ENCODE measurements at regions not wholly inside any gene's neighbourhood (a gene's known extent, or its start where the extent isn't known, plus 50 kb on each side); places are given as distances from the start of the nearest gene placed in this dataset.

DNA sequence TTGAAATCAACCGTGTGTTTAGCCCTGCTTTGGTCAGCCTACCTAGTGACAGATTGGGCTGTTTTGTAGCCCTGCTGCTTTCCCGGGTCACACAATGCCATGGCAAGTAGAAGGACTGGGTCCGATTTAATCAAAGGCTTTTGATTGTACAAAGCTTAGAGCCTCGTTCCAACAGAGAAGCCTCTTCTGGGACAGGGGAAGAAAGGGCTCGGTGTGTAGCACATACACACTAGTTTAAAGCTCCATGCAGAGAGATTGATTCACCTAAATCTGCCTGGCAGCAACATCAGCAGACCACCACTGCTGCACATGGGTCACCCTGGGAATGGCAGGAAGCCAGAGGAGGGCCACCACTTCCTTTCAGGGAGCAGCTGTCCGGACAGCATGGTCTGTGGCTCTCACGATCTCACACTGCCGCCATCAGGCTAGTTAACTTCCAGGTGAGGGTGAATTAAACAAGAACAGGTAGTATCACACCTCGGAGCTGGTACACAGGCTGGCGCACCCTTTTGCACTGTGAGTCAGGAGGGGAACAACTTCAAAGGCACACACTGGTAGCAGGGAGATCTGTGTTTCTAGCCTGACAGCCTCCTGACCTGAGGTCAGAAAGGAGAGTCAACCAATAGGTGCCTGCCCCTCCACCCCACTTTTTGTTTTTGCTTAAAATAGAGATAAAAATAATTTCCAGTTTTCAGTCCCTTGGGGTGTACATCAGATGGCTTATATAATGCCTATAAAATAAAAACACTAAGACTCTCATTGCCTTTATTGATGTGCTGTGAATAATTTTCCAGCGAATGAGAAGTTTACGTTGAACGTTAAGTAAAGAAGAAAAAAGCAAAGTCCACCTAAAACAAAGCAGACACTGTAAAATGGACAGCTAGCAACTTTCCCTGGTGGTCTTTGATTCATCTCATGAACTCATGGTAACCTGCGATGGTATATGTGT is 108.5 kb downstream of the CDCA7 start:
- no peaks in the 10 kb centered on the region for H4K20me1 ChIP-seq (ENCODE audit: insufficient read depth, low read length)
- peak overlapping the region; percentile 18 to 55 (median 31); a peak in 5 of 6 replicates for H3K4me3 ChIP-seq (replicated peaks in 1 of 3; ENCODE audit: insufficient read depth in 1 of 3, low read depth in 2 of 3, low read length in 3 of 3)
- ChIA-PET CTCF (ENCODE audit: low intra/inter-chr PET ratio, low total read pairs) (no interaction called here), POLR2A (no interaction called here)
- H3K79me2 ChIP-seq (ENCODE audit: insufficient read depth, low read length): no peaks in the 10 kb centered on the region
- H3K27ac ChIP-seq (ENCODE audit: extremely low read length, insufficient read depth, low read length): peak overlapping the region; percentile 32
- FAIRE-seq (peak; percentile 71), ATAC-seq (peak; percentile 90), DNase-seq (ENCODE audit: low spot score) (peak; percentile 77)
- H3K36me3 ChIP-seq (replicated peaks in 1 of 2; ENCODE audit: control insufficient read depth in 1 of 2, insufficient read depth in 2 of 2, low read length in 2 of 2): no peaks in the 10 kb centered on the region
- BruUV-seq (replicated peaks): no TSS peak
- H3K4me1 ChIP-seq (ENCODE audit: insufficient read depth, low read length): peaks cover 30% of the 10 kb centered on the region
- intact Hi-C loops (cut with micrococcal nuclease; ENCODE audit: unreplicated experiment): no loop called here
- peak overlapping the region; percentile 81 for H3K4me2 ChIP-seq (ENCODE audit: low read depth, low read length)
- H3K27me3 ChIP-seq (ENCODE audit: control insufficient read depth in 1 of 2, insufficient read depth in 2 of 2, low read length in 2 of 2): peaks cover 2 to 5% of the 10 kb centered on the region in 2 experiments; a peak in 1 of 5 replicates
- H3K9me3 ChIP-seq (ENCODE audit: low read length): no peaks in the 10 kb centered on the region
- H3K9ac ChIP-seq (ENCODE audit: insufficient read depth, low read depth, low read length): peak overlapping the region; percentile 34
- peak overlapping the region; percentile 37 for H2AFZ ChIP-seq (ENCODE audit: low read length)
- in situ Hi-C loops (cut with HindIII; ENCODE audit: extremely low pct_ligation_motif_present, low pct_unique_long_range_greater_than_20kb): no loop called here
- WGBS (ENCODE audit: low lambda C conversion rate): 16% methylated on average over 11 of the region's 14 CpGs
- TF ChIP-seq NR2F1 (CRISPR knock-in tag; IDR thresholded peaks at IDR 0.05) (peak; percentile 45 to 47; a peak in 2 of 4 replicates), TBX2 (CRISPR knock-in tag; IDR thresholded peaks at IDR 0.05; ENCODE audit: borderline replicate concordance) (peak; percentile 78; the same call in 1 of the 2 replicates), ASH2L (IDR thresholded peaks at IDR 0.05; ENCODE audit: insufficient read length, low read depth, low read length) (peak; percentile 93), KDM5B (CRISPR knock-in tag; IDR thresholded peaks at IDR 0.05; ENCODE audit: borderline replicate concordance) (0 out of 2 replicates have a peak, but pooled peaks have one; percentile 36), CBX2 (IDR thresholded peaks at IDR 0.05; ENCODE audit: low read depth, low read length) (0 out of 2 replicates have a peak, but pooled peaks have one; percentile 36), CBX2 (CRISPR knock-in tag; IDR thresholded peaks at IDR 0.05; ENCODE audit: low read depth) (no peak), GATA4 (IDR thresholded peaks at IDR 0.05; ENCODE audit: borderline replicate concordance, low read depth) (no peak), NPAS2 (CRISPR knock-in tag; IDR thresholded peaks at IDR 0.05; ENCODE audit: borderline replicate concordance) (no peak), SOX5 (CRISPR knock-in tag; IDR thresholded peaks at IDR 0.05; ENCODE audit: borderline replicate concordance) (0 out of 2 replicates have a peak, but pooled peaks have one; percentile 46), ZFX (CRISPR knock-in tag; IDR thresholded peaks at IDR 0.05; ENCODE audit: low read depth) (peak; percentile 43; the same call in 1 of the 2 replicates), ZNF709 (CRISPR knock-in tag; IDR thresholded peaks at IDR 0.05) (0 out of 2 replicates have a peak, but pooled peaks have one; percentile 44), ZNF3 (CRISPR knock-in tag; IDR thresholded peaks at IDR 0.05) (0 out of 2 replicates have a peak, but pooled peaks have one; percentile 30), ZNF556 (CRISPR knock-in tag; IDR thresholded peaks at IDR 0.05; ENCODE audit: borderline replicate concordance) (peak; percentile 78; the same call in 1 of the 2 replicates), RXRA (CRISPR knock-in tag; IDR thresholded peaks at IDR 0.05) (peak; percentile 47; the same call in 1 of the 2 replicates), BCL6 (CRISPR knock-in tag; IDR thresholded peaks at IDR 0.05) (peak; percentile 5; the same call in 1 of the 2 replicates), NAIF1 (CRISPR knock-in tag; IDR thresholded peaks at IDR 0.05; ENCODE audit: borderline replicate concordance) (no peak), FOXJ3 (CRISPR knock-in tag; IDR thresholded peaks at IDR 0.05; ENCODE audit: borderline replicate concordance) (peak; percentile 74; the same call in 1 of the 2 replicates)
- TF ChIP-seq, protein P1, sequence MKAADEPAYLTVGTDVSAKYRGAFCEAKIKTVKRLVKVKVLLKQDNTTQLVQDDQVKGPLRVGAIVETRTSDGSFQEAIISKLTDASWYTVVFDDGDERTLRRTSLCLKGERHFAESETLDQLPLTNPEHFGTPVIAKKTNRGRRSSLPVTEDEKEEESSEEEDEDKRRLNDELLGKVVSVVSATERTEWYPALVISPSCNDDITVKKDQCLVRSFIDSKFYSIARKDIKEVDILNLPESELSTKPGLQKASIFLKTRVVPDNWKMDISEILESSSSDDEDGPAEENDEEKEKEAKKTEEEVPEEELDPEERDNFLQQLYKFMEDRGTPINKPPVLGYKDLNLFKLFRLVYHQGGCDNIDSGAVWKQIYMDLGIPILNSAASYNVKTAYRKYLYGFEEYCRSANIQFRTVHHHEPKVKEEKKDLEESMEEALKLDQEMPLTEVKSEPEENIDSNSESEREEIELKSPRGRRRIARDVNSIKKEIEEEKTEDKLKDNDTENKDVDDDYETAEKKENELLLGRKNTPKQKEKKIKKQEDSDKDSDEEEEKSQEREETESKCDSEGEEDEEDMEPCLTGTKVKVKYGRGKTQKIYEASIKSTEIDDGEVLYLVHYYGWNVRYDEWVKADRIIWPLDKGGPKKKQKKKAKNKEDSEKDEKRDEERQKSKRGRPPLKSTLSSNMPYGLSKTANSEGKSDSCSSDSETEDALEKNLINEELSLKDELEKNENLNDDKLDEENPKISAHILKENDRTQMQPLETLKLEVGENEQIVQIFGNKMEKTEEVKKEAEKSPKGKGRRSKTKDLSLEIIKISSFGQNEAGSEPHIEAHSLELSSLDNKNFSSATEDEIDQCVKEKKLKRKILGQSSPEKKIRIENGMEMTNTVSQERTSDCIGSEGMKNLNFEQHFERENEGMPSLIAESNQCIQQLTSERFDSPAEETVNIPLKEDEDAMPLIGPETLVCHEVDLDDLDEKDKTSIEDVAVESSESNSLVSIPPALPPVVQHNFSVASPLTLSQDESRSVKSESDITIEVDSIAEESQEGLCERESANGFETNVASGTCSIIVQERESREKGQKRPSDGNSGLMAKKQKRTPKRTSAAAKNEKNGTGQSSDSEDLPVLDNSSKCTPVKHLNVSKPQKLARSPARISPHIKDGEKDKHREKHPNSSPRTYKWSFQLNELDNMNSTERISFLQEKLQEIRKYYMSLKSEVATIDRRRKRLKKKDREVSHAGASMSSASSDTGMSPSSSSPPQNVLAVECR (CRISPR knock-in tag; IDR thresholded peaks at IDR 0.05; ENCODE audit: borderline replicate concordance): peak; percentile 28; the same call in 1 of the 2 replicates

Data from HepG2 (cell line).